ENCODE measurements at regions not wholly inside any gene's neighbourhood (a gene's known extent, or its start where the extent isn't known, plus 50 kb on each side); places are given as distances from the start of the nearest gene placed in this dataset.

- CTCF ChIA-PET: no interaction called here
- no peak for TF ChIP-seq E2F5 (CRISPR knock-in tag; IDR thresholded peaks at IDR 0.05)
- no peak for TF ChIP-seq NFYB (CRISPR knock-in tag; conservative IDR thresholded peaks at IDR 0.05; ENCODE audit: low read depth)
- TF ChIP-seq E2F4 (CRISPR knock-in tag; IDR thresholded peaks at IDR 0.05; ENCODE audit: borderline replicate concordance, low read depth): no peak
- no peak for TF ChIP-seq MAX (CRISPR knock-in tag; IDR thresholded peaks at IDR 0.05)
- no peak for TF ChIP-seq ZNF281 (CRISPR knock-in tag; IDR thresholded peaks at IDR 0.05)
- TF ChIP-seq HMGA2 (CRISPR knock-in tag; IDR thresholded peaks at IDR 0.05): no peak
- TF ChIP-seq TP53 (CRISPR knock-in tag; IDR thresholded peaks at IDR 0.05): no peak
- TF ChIP-seq RELA (CRISPR knock-in tag; IDR thresholded peaks at IDR 0.05; ENCODE audit: borderline replicate concordance): no peak
- TF ChIP-seq ZNF138 (CRISPR knock-in tag; conservative IDR thresholded peaks at IDR 0.05): no peak
- no peak for TF ChIP-seq GABPB1 (CRISPR knock-in tag; IDR thresholded peaks at IDR 0.05)
- TF ChIP-seq CREM (CRISPR knock-in tag; IDR thresholded peaks at IDR 0.05): no peak
- no peak for TF ChIP-seq NR3C1 (CRISPR knock-in tag; conservative IDR thresholded peaks at IDR 0.05; ENCODE audit: low read depth)
- TF ChIP-seq CBFB (CRISPR knock-in tag; IDR thresholded peaks at IDR 0.05; ENCODE audit: low read depth): no peak
- TF ChIP-seq ZNF317 (CRISPR knock-in tag; IDR thresholded peaks at IDR 0.05; ENCODE audit: borderline replicate concordance, low read depth): no peak
- no peak for TF ChIP-seq PRRX2 (CRISPR knock-in tag; IDR thresholded peaks at IDR 0.05)
- TF ChIP-seq FOXK1 (CRISPR knock-in tag; IDR thresholded peaks at IDR 0.05): no peak
- TF ChIP-seq TCF7 (CRISPR knock-in tag; IDR thresholded peaks at IDR 0.05; ENCODE audit: low read depth): no peak
- TF ChIP-seq ELF4 (CRISPR knock-in tag; IDR thresholded peaks at IDR 0.05; ENCODE audit: low read depth): no peak
- TF ChIP-seq TEAD4 (CRISPR knock-in tag; IDR thresholded peaks at IDR 0.05): no peak
- POLR2A ChIA-PET: no interaction called here
These were observed 288.3 kb upstream of the CLINT1 start for GRCh38 chr5:158147227-158147626.

GRCh38 chr5:158145827-158146226, 286.9 kb upstream of the CLINT1 start:
- DNase-seq (ENCODE audit: low spot score) (no peak), ATAC-seq (no peak)
- ChIA-PET CTCF (interaction anchor here (1.7 kb wide), 1 partner anchor 71 kb away, joined by 4 read pairs; no protein-coding TSS in a partner anchor), POLR2A (no interaction called here)
- TF ChIP-seq ZBTB43 (CRISPR knock-in tag; IDR thresholded peaks at IDR 0.05) (no peak), AR (CRISPR knock-in tag; IDR thresholded peaks at IDR 0.05) (no peak), E2F5 (CRISPR knock-in tag; IDR thresholded peaks at IDR 0.05) (no peak), EMX1 (CRISPR knock-in tag; IDR thresholded peaks at IDR 0.05) (no peak), SP1 (CRISPR knock-in tag; conservative IDR thresholded peaks at IDR 0.05) (no peak), JUN (CRISPR knock-in tag; IDR thresholded peaks at IDR 0.05) (no peak), TCF7 (CRISPR knock-in tag; IDR thresholded peaks at IDR 0.05; ENCODE audit: low read depth) (no peak), ZSCAN18 (CRISPR knock-in tag; IDR thresholded peaks at IDR 0.05) (no peak), ZNF138 (CRISPR knock-in tag; conservative IDR thresholded peaks at IDR 0.05) (no peak), ZNF232 (CRISPR knock-in tag; IDR thresholded peaks at IDR 0.05) (no peak)
- Mint-ChIP-seq H3K27me3 (ENCODE audit: low read depth) (no peaks in the 10 kb centered on the region), H3K36me3 (no peaks in the 10 kb centered on the region), H3K4me3 (no peak overlapping the region), H3K27ac (no peak overlapping the region), H3K4me1 (no peaks in the 10 kb centered on the region), H3K9me3 (no peaks in the 10 kb centered on the region; the same call in 1 of the 2 replicates)

More at GRCh38 chr5:158147227-158147626, 288.3 kb upstream of the CLINT1 start:
- ATAC-seq (no peak), DNase-seq (ENCODE audit: low spot score) (no peak)
- no peaks in the 10 kb centered on the region for H3K4me1 Mint-ChIP-seq
- no peaks in the 10 kb centered on the region for H3K27me3 Mint-ChIP-seq (ENCODE audit: low read depth)
- H3K36me3 Mint-ChIP-seq: no peaks in the 10 kb centered on the region
- H3K9me3 Mint-ChIP-seq: no peaks in the 10 kb centered on the region
- H3K27ac Mint-ChIP-seq: no peak overlapping the region
- H3K4me3 Mint-ChIP-seq: no peak overlapping the region

Data from WTC11 (cell line).